IMR-90 (cell line): ENCODE measurements at regions not wholly inside any gene's neighbourhood (a gene's known extent, or its start where the extent isn't known, plus 50 kb on each side); places are given as distances from the start of the nearest gene placed in this dataset.

Source experiments
- BHLHE40 ChIP-seq: fragments of 150-350 bp; IDR thresholded peaks from 2 replicates; pipeline ENCODE4 v1.6.1; 2016; ENCODE audit warnings: mild to moderate bottlenecking, low read depth, low read length
- CEBPB ChIP-seq: IDR thresholded peaks from 2 replicates; pipeline ENCODE4 v1.6.1; 2012; ENCODE audit warnings: low read depth, low read length, improper control_type of control experiment
- CTCF ChIP-seq: conservative IDR thresholded peaks from 2 replicates; pipeline ENCODE4 v1.5.1; 2012; ENCODE audit warnings: mild to moderate bottlenecking, low read depth, low read length, improper control_type of control experiment
- FOS ChIP-seq: fragments of 150-350 bp; IDR thresholded peaks from 2 replicates; pipeline ENCODE4 v1.6.1; 2016; ENCODE audit warnings: low read depth, low read length
- MAFK ChIP-seq: IDR thresholded peaks from 2 replicates; pipeline ENCODE4 v1.6.1; 2012; ENCODE audit warnings: low read depth, low read length, improper control_type of control experiment
- MAZ ChIP-seq: IDR thresholded peaks from 2 replicates; pipeline ENCODE4 v1.6.1; 2012; ENCODE audit warnings: low read depth, mild to moderate bottlenecking, low read length, improper control_type of control experiment, moderate library complexity, borderline replicate concordance
- MXI1 ChIP-seq: IDR thresholded peaks from 2 replicates; pipeline ENCODE4 v1.6.1; 2012; ENCODE audit warnings: low read depth, mild to moderate bottlenecking, low read length, moderate library complexity, borderline replicate concordance
- NFE2L2 ChIP-seq: fragments of 150-350 bp; IDR thresholded peaks from 2 replicates; pipeline ENCODE4 v1.6.1; 2016; ENCODE audit warnings: low read depth, mild to moderate bottlenecking, low read length
- POLR2A ChIP-seq: IDR thresholded peaks from 2 replicates; pipeline ENCODE4 v1.6.1; 2012; ENCODE audit warnings: mild to moderate bottlenecking, low read depth, low read length
- RAD21 ChIP-seq: IDR thresholded peaks from 2 replicates; pipeline ENCODE4 v1.6.1; 2012; ENCODE audit warnings: low read length, improper control_type of control experiment
- RFX5 ChIP-seq: IDR thresholded peaks from 2 replicates; pipeline ENCODE4 v1.8.0; 2012; ENCODE audit warnings: low read depth, mild to moderate bottlenecking, low read length, moderate library complexity
- SMC3 ChIP-seq: fragments of 150-350 bp; IDR thresholded peaks from 2 replicates; pipeline ENCODE4 v1.6.1; 2016; ENCODE audit warnings: low read depth, mild to moderate bottlenecking, antibody characterized with exemption, low read length, moderate library complexity
- USF2 ChIP-seq: fragments of 150-350 bp; IDR thresholded peaks from 2 replicates; pipeline ENCODE4 v1.6.1; 2017; ENCODE audit warnings: mild to moderate bottlenecking, antibody characterized with exemption, low read length, low read depth

GRCh38 chr2:37865640-37866039, 59.4 kb upstream of the RMDN2 start:
- TF ChIP-seq POLR2A (no peak), CTCF (no peak), BHLHE40 (no peak), USF2 (no peak), MXI1 (no peak), MAFK (no peak), SMC3 (no peak), FOS (no peak), RFX5 (no peak), CEBPB (no peak), NFE2L2 (no peak), RAD21 (no peak), MAZ (no peak)
